ENCODE measurements at regions not wholly inside any gene's neighbourhood (a gene's known extent, or its start where the extent isn't known, plus 50 kb on each side); places are given as distances from the start of the nearest gene placed in this dataset.

GRCh38 chr21:19700476-19700875 lies 1296.9 kb upstream of the TMPRSS15 start:
- H3K9me3 ChIP-seq (ENCODE audit: low read depth), result no peaks in the 10 kb centered on the region
- no peak for DNase-seq
- no peak overlapping the region for H3K4me3 ChIP-seq
- TF ChIP-seq EZH2phosphoT487 (IDR thresholded peaks at IDR 0.05; ENCODE audit: insufficient read depth, low read depth) (no peak), EZH2 (IDR thresholded peaks at IDR 0.05; ENCODE audit: insufficient read depth, poor library complexity, severe bottlenecking) (no peak)
- no peaks in the 10 kb centered on the region for H3K36me3 ChIP-seq (ENCODE audit: low read depth)
- H3K9ac ChIP-seq, result no peak overlapping the region
- no peak overlapping the region for H2AFZ ChIP-seq
- H3K27ac ChIP-seq, result no peak overlapping the region
- H3K27me3 ChIP-seq (replicated peaks; ENCODE audit: insufficient read depth), result no peaks in the 10 kb centered on the region
- H3F3A ChIP-seq (ENCODE audit: insufficient read depth), result no peaks in the 10 kb centered on the region
- no peaks in the 10 kb centered on the region for H3K9me2 ChIP-seq (ENCODE audit: insufficient read depth)
- in situ Hi-C loops (cut with MboI), result no loop called here
- no peaks in the 10 kb centered on the region for H3K79me2 ChIP-seq (ENCODE audit: insufficient read depth)
- no peaks in the 10 kb centered on the region for H3K4me1 ChIP-seq (ENCODE audit: insufficient read depth)
- no peaks in the 10 kb centered on the region for H4K20me1 ChIP-seq (ENCODE audit: insufficient read depth)
- H3K4me2 ChIP-seq (ENCODE audit: unreplicated experiment), result no peak overlapping the region

DNA sequence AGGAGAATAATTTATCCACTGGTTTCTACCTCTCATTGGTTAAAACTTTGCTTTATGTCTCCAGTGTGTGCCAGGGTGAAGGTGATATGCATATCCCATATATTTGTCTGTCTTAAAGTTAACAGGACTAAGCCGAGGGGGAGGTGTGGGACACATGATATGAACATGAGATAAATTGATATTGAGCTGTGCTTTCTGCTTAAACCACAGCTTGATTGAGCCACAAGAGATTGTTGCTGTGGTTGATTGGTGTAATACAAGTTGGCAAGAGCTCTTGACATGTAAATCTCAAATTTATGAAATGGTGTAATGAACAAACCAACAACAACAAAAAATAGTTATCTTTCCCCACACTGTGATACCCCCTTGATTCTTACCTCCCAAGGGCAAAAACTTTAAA lies 1295.5 kb upstream of the NCAM2 start:
- no peak for DNase-seq
- Histone ChIP-seq H3K9ac (no peak overlapping the region), H2AFZ (no peak overlapping the region), H3K9me2 (ENCODE audit: insufficient read depth) (no peaks in the 10 kb centered on the region), H3K27me3 (replicated peaks; ENCODE audit: insufficient read depth) (no peaks in the 10 kb centered on the region), H3K79me2 (ENCODE audit: insufficient read depth) (no peaks in the 10 kb centered on the region), H3K4me2 (ENCODE audit: unreplicated experiment) (no peak overlapping the region), H3K36me3 (ENCODE audit: low read depth) (no peaks in the 10 kb centered on the region), H3F3A (ENCODE audit: insufficient read depth) (no peaks in the 10 kb centered on the region), H3K4me3 (no peak overlapping the region), H3K9me3 (ENCODE audit: low read depth) (no peaks in the 10 kb centered on the region), H3K27ac (no peak overlapping the region), H3K4me1 (ENCODE audit: insufficient read depth) (no peaks in the 10 kb centered on the region), H4K20me1 (ENCODE audit: insufficient read depth) (no peaks in the 10 kb centered on the region)
- TF ChIP-seq EZH2phosphoT487 (IDR thresholded peaks at IDR 0.05; ENCODE audit: insufficient read depth, low read depth) (no peak), EZH2 (IDR thresholded peaks at IDR 0.05; ENCODE audit: insufficient read depth, poor library complexity, severe bottlenecking) (no peak)
- 6 to 11% methylated on average over 1 of the region's 1 CpG for WGBS, 2 experiments (ENCODE audit: low coverage in 1 of 2, low lambda C conversion rate in 2 of 2, missing lambda C conversion rate in 2 of 2)
- in situ Hi-C loops (cut with MboI), result no loop called here

- H3K9me2 ChIP-seq (ENCODE audit: insufficient read depth), result no peaks in the 10 kb centered on the region
- no peaks in the 10 kb centered on the region for H3K4me1 ChIP-seq (ENCODE audit: insufficient read depth)
- H2AFZ ChIP-seq, result no peak overlapping the region
- H3K4me3 ChIP-seq, result no peak overlapping the region
- no peak overlapping the region for H3K9ac ChIP-seq
- TF ChIP-seq EZH2phosphoT487 (IDR thresholded peaks at IDR 0.05; ENCODE audit: insufficient read depth, low read depth) (no peak), EZH2 (IDR thresholded peaks at IDR 0.05; ENCODE audit: insufficient read depth, poor library complexity, severe bottlenecking) (no peak)
- H3F3A ChIP-seq (ENCODE audit: insufficient read depth), result no peaks in the 10 kb centered on the region
- H3K36me3 ChIP-seq (ENCODE audit: low read depth), result no peaks in the 10 kb centered on the region
- no peaks in the 10 kb centered on the region for H3K9me3 ChIP-seq (ENCODE audit: low read depth)
- H3K79me2 ChIP-seq (ENCODE audit: insufficient read depth), result no peaks in the 10 kb centered on the region
- no peaks in the 10 kb centered on the region for H3K27me3 ChIP-seq (replicated peaks; ENCODE audit: insufficient read depth)
- in situ Hi-C loops (cut with MboI), result no loop called here
- H4K20me1 ChIP-seq (ENCODE audit: insufficient read depth), result no peaks in the 10 kb centered on the region
- no peak overlapping the region for H3K27ac ChIP-seq
- DNase-seq, result no peak
- H3K4me2 ChIP-seq (ENCODE audit: unreplicated experiment), result no peak overlapping the region
These were observed 1293.4 kb upstream of the NCAM2 start for GRCh38 chr21:19704832-19705231.

GRCh38 chr21:19712441-19712840 lies 1285.8 kb upstream of the NCAM2 start:
- Histone ChIP-seq H3K36me3 (ENCODE audit: low read depth) (no peaks in the 10 kb centered on the region), H3K9me2 (ENCODE audit: insufficient read depth) (no peaks in the 10 kb centered on the region), H3K27me3 (replicated peaks; ENCODE audit: insufficient read depth) (no peaks in the 10 kb centered on the region), H3K4me1 (ENCODE audit: insufficient read depth) (no peaks in the 10 kb centered on the region), H2AFZ (no peak overlapping the region), H3K4me2 (ENCODE audit: unreplicated experiment) (no peak overlapping the region), H4K20me1 (ENCODE audit: insufficient read depth) (no peaks in the 10 kb centered on the region), H3K9ac (no peak overlapping the region), H3K4me3 (no peak overlapping the region), H3F3A (ENCODE audit: insufficient read depth) (no peaks in the 10 kb centered on the region), H3K79me2 (ENCODE audit: insufficient read depth) (no peaks in the 10 kb centered on the region), H3K9me3 (ENCODE audit: low read depth) (no peaks in the 10 kb centered on the region), H3K27ac (no peak overlapping the region)
- 11 to 15% methylated on average over 3 of the region's 3 CpGs for WGBS, 2 experiments (ENCODE audit: low coverage in 1 of 2, low lambda C conversion rate in 2 of 2, missing lambda C conversion rate in 2 of 2)
- in situ Hi-C loops (cut with MboI), result no loop called here
- TF ChIP-seq EZH2phosphoT487 (IDR thresholded peaks at IDR 0.05; ENCODE audit: insufficient read depth, low read depth) (no peak), EZH2 (IDR thresholded peaks at IDR 0.05; ENCODE audit: insufficient read depth, poor library complexity, severe bottlenecking) (no peak)
- no peak for DNase-seq

DNA sequence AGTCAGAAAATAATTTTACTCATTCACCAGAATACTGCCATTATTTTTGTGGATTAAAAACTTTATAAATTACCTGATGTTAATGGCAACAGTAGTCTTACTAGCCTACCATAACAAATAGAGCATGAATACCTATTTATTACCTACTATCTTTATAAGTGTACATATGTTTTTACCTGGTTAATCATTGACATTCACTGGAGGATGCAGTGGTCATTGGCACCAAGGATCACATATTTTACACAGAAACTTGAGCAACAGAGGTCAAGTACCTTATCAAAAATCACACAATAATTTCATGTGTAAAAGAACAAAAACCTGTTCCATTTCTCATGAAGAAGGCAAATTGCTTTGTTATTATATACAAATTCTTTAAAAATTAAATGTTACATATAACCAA lies 1284.9 kb upstream of the NCAM2 start:
- no peaks in the 10 kb centered on the region for H3K36me3 ChIP-seq (ENCODE audit: low read depth)
- no peak overlapping the region for H3K9ac ChIP-seq
- H3K27me3 ChIP-seq (replicated peaks; ENCODE audit: insufficient read depth), result no peaks in the 10 kb centered on the region
- no peak for TF ChIP-seq EZH2phosphoT487 (IDR thresholded peaks at IDR 0.05; ENCODE audit: insufficient read depth, low read depth)
- TF ChIP-seq EZH2 (IDR thresholded peaks at IDR 0.05; ENCODE audit: insufficient read depth, poor library complexity, severe bottlenecking), result no peak
- DNase-seq, result no peak
- no peak overlapping the region for H3K4me2 ChIP-seq (ENCODE audit: unreplicated experiment)
- H3K27ac ChIP-seq, result no peak overlapping the region
- no peaks in the 10 kb centered on the region for H3K9me2 ChIP-seq (ENCODE audit: insufficient read depth)
- no peak overlapping the region for H3K4me3 ChIP-seq
- H3F3A ChIP-seq (ENCODE audit: insufficient read depth), result no peaks in the 10 kb centered on the region
- in situ Hi-C loops (cut with MboI), result no loop called here
- no peaks in the 10 kb centered on the region for H3K79me2 ChIP-seq (ENCODE audit: insufficient read depth)
- H3K9me3 ChIP-seq (ENCODE audit: low read depth), result no peaks in the 10 kb centered on the region
- no peaks in the 10 kb centered on the region for H3K4me1 ChIP-seq (ENCODE audit: insufficient read depth)
- H4K20me1 ChIP-seq (ENCODE audit: insufficient read depth), result no peaks in the 10 kb centered on the region
- no peak overlapping the region for H2AFZ ChIP-seq
